Suprapubic skin (tissue), 4 donors: ENCODE measurements at regions not wholly inside any gene's neighbourhood (a gene's known extent, or its start where the extent isn't known, plus 50 kb on each side); places are given as distances from the start of the nearest gene placed in this dataset.
"Not testable (repeated sequence)": the region's sequence is repeated elsewhere in the genome, so short reads cannot be mapped to it uniquely, and the experiment has no call there.

Source experiments
- EP300 ChIP-seq: sonication (generic); formaldehyde crosslinking; IDR thresholded peaks from one replicate; pipeline ENCODE4 v1.6.1; 2017; ENCODE audit warnings: antibody characterized with exemption
- POLR2A ChIP-seq, 2 donors: fragments of 450-650 bp; IDR thresholded peaks; one replicate each; pipeline ENCODE4 v1.6.1; 2017; ENCODE audit warnings: antibody characterized with exemption in 2 of 2, mild to moderate bottlenecking in 2 of 2, moderate library complexity in 2 of 2
- POLR2AphosphoS5 ChIP-seq, 3 donors: sonication (generic); formaldehyde crosslinking; IDR thresholded peaks; one replicate each; pipeline ENCODE4 v1.6.1; 2017; ENCODE audit warnings: antibody characterized with exemption in 3 of 3
- TF ChIP-seq, protein P1 (sequence below), 2 donors: fragments of 200-600 bp in 1 of 2; fragments of 450-650 bp in 1 of 2; sonication (generic) in 1 of 2; IDR thresholded peaks; one replicate each; pipeline ENCODE4 v1.5.1; 2016 to 2019; ENCODE audit warnings: antibody characterized with exemption in 2 of 2, mild to moderate bottlenecking in 1 of 2, moderate library complexity in 1 of 2

DNA sequence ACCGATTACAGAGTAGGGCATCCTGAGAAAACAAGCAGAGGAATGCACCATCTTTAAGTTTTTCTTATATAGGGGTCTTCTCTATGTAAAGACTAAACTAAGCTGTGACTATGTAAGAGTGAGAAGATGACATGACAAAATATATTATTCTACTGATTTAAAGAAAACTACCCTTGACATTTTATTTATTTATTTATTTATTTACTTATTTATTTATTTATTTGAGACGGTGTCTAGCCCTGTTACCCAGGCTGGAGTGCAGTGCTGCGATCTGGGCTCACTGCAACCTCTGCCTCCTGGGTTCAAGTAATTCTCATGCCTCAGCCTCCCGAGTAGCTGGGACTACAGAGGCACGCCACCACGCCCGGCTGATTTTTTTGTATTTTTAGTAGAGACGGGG is 320.4 kb upstream of the SASH1 start:
- TF ChIP-seq, protein P1, sequence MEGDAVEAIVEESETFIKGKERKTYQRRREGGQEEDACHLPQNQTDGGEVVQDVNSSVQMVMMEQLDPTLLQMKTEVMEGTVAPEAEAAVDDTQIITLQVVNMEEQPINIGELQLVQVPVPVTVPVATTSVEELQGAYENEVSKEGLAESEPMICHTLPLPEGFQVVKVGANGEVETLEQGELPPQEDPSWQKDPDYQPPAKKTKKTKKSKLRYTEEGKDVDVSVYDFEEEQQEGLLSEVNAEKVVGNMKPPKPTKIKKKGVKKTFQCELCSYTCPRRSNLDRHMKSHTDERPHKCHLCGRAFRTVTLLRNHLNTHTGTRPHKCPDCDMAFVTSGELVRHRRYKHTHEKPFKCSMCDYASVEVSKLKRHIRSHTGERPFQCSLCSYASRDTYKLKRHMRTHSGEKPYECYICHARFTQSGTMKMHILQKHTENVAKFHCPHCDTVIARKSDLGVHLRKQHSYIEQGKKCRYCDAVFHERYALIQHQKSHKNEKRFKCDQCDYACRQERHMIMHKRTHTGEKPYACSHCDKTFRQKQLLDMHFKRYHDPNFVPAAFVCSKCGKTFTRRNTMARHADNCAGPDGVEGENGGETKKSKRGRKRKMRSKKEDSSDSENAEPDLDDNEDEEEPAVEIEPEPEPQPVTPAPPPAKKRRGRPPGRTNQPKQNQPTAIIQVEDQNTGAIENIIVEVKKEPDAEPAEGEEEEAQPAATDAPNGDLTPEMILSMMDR (IDR thresholded peaks at IDR 0.05), result not testable (repeated sequence)
- TF ChIP-seq POLR2AphosphoS5 (IDR thresholded peaks at IDR 0.05); POLR2A (IDR thresholded peaks at IDR 0.05); EP300: not testable (repeated sequence)
